Ascending aorta (tissue), 2 donors: ENCODE measurements at regions not wholly inside any gene's neighbourhood (a gene's known extent, or its start where the extent isn't known, plus 50 kb on each side); places are given as distances from the start of the nearest gene placed in this dataset.
"Not testable (repeated sequence)": the region's sequence is repeated elsewhere in the genome, so short reads cannot be mapped to it uniquely, and the experiment has no call there.

Experiments used
- DNase-seq, 2 donors: peaks; one replicate each; pipeline ENCODE4 v3.0.0-alpha.2; 2019; ENCODE audit warnings: low spot score in 2 of 2
- H3K27ac ChIP-seq, 2 donors: fragments of 200-600 bp; sonication (generic); one replicate each; pipeline ENCODE4 v1.5.1; 2016 to 2017; ENCODE audit warnings: mild to moderate bottlenecking in 1 of 2
- H3K27me3 ChIP-seq: fragments of 200-600 bp; sonication (generic); one replicate; pipeline ENCODE4 v1.5.1; 2017
- H3K36me3 ChIP-seq, 2 donors: fragments of 200-600 bp; sonication (generic); one replicate each; pipeline ENCODE4 v1.5.1; 2016
- H3K4me1 ChIP-seq, 2 donors: fragments of 200-600 bp; sonication (generic); one replicate each; pipeline ENCODE4 v1.5.1; 2016 to 2017; ENCODE audit warnings: mild to moderate bottlenecking in 1 of 2
- H3K4me3 ChIP-seq, 2 donors: fragments of 200-600 bp; sonication (generic); one replicate each; pipeline ENCODE4 v1.5.1; 2016 to 2017; ENCODE audit warnings: mild to moderate bottlenecking in 1 of 2
- H3K9me3 ChIP-seq, 2 donors: fragments of 200-600 bp; sonication (generic); one replicate each; pipeline ENCODE4 v1.5.1; 2016
- CTCF ChIP-seq, 3 experiments: fragments of 200-600 bp in 2 of 3; fragments of 450-650 bp in 1 of 3; sonication (generic) in 2 of 3; IDR thresholded peaks; one replicate each; pipeline ENCODE4 v1.5.1; 2016 to 2019; ENCODE audit warnings: antibody characterized with exemption in 3 of 3, mild to moderate bottlenecking in 1 of 3, moderate library complexity in 1 of 3
- intact Hi-C: fragments of 100-400 bp; cut with DNase I; formaldehyde crosslinking; loops from one replicate; pipeline ENCODE4 v1.15.1; 2023

- no peak overlapping the region for H3K4me3 ChIP-seq
- TF ChIP-seq CTCF (IDR thresholded peaks at IDR 0.05), result no peak
- no peaks in the 10 kb centered on the region for H3K9me3 ChIP-seq
- peaks cover 3 to 4% of the 10 kb centered on the region in 2 donors for H3K4me1 ChIP-seq
- H3K36me3 ChIP-seq, result no peaks in the 10 kb centered on the region
- H3K27ac ChIP-seq, result no peak overlapping the region
- no peaks in the 10 kb centered on the region for H3K27me3 ChIP-seq
- no peak for DNase-seq
- intact Hi-C loops, result no loop called here
Observed at GRCh38 chr4:159024828-159025227, 78.1 kb upstream of the RAPGEF2 start.

- H3K4me3 ChIP-seq, result no peak overlapping the region
- H3K27me3 ChIP-seq, result no peaks in the 10 kb centered on the region
- H3K27ac ChIP-seq, result no peak overlapping the region
- no peaks in the 10 kb centered on the region for H3K36me3 ChIP-seq
- H3K9me3 ChIP-seq, result no peaks in the 10 kb centered on the region
- TF ChIP-seq CTCF (IDR thresholded peaks at IDR 0.05), result no peak
- H3K4me1 ChIP-seq, result peaks cover 3 to 4% of the 10 kb centered on the region in 2 donors
- no peak for DNase-seq
- intact Hi-C loops, result no loop called here
Observed at GRCh38 chr4:159026329-159026728, 76.5 kb upstream of the RAPGEF2 start.

GRCh38 chr4:159027535-159027934, 75.3 kb upstream of the RAPGEF2 start:
- intact Hi-C loops, result no loop called here
- no peak for DNase-seq
- Histone ChIP-seq H3K4me1 (peaks cover 3 to 4% of the 10 kb centered on the region in 2 donors), H3K36me3 (no peaks in the 10 kb centered on the region), H3K27me3 (no peaks in the 10 kb centered on the region), H3K27ac (peak overlapping the region in 1 of 2 donors; percentile 42), H3K4me3 (no peak overlapping the region), H3K9me3 (no peaks in the 10 kb centered on the region)
- TF ChIP-seq CTCF (IDR thresholded peaks at IDR 0.05), result no peak

GRCh38 chr4:159029481-159029880, 73.4 kb upstream of the RAPGEF2 start:
- Histone ChIP-seq H3K27me3 (no peaks in the 10 kb centered on the region), H3K36me3 (no peaks in the 10 kb centered on the region), H3K4me3 (no peak overlapping the region), H3K27ac (no peak overlapping the region), H3K9me3 (no peaks in the 10 kb centered on the region), H3K4me1 (peaks cover 3 to 4% of the 10 kb centered on the region in 2 donors)
- intact Hi-C loops, result no loop called here
- no peak for DNase-seq
- no peak for TF ChIP-seq CTCF (IDR thresholded peaks at IDR 0.05)

- H3K4me1 ChIP-seq, H3K27me3 ChIP-seq, H3K4me3 ChIP-seq, intact Hi-C loops, H3K27ac ChIP-seq, H3K36me3 ChIP-seq, H3K9me3 ChIP-seq, DNase-seq: not testable (repeated sequence)
Observed at GRCh38 chr4:159030297-159030696, 72.6 kb upstream of the RAPGEF2 start.

GRCh38 chr4:159035570-159035969, 67.3 kb upstream of the RAPGEF2 start:
- Histone ChIP-seq H3K27ac (no peak overlapping the region), H3K4me3 (no peak overlapping the region), H3K27me3 (no peaks in the 10 kb centered on the region), H3K4me1 (no peaks in the 10 kb centered on the region), H3K36me3 (no peaks in the 10 kb centered on the region), H3K9me3 (no peaks in the 10 kb centered on the region)
- TF ChIP-seq CTCF (IDR thresholded peaks at IDR 0.05), result no peak
- no peak for DNase-seq
- intact Hi-C loops, result no loop called here
